ENCODE measurements at regions not wholly inside any gene's neighbourhood (a gene's known extent, or its start where the extent isn't known, plus 50 kb on each side); places are given as distances from the start of the nearest gene placed in this dataset.

GRCh38 chr4:72666910-72667309 lies 97.9 kb upstream of the ADAMTS3 start:
- H3K27ac ChIP-seq (ENCODE audit: insufficient read length, low read depth, low read length): no peak overlapping the region
- no peak overlapping the region for H2BK15ac ChIP-seq (ENCODE audit: low read depth, low read length)
- H3K4ac ChIP-seq (ENCODE audit: low read depth, low read length): no peak overlapping the region
- no peak overlapping the region for H2BK5ac ChIP-seq (ENCODE audit: insufficient read length, low read length)
- H3K27me3 ChIP-seq (ENCODE audit: insufficient read depth, low read length): no peaks in the 10 kb centered on the region
- no peak overlapping the region for H2AFZ ChIP-seq (ENCODE audit: low read length)
- H3K9me3 ChIP-seq (ENCODE audit: control insufficient read depth, low read depth, low read length): no peaks in the 10 kb centered on the region
- H2BK20ac ChIP-seq (ENCODE audit: low read depth, low read length, poor library complexity, severe bottlenecking): no peak overlapping the region
- no peak overlapping the region for H4K5ac ChIP-seq (ENCODE audit: insufficient read length, low read depth, low read length)
- H3K4me2 ChIP-seq (ENCODE audit: insufficient read depth, insufficient read length, low read length): peak overlapping the region; percentile 14
- Mint-ChIP-seq H3K4me1 (peaks cover 45 to 60% of the 10 kb centered on the region in 2 experiments), H3K36me3 (ENCODE audit: insufficient read depth in 1 of 3, low read depth in 3 of 3) (no peaks in the 10 kb centered on the region), H3K27me3 (ENCODE audit: low read depth) (no peaks in the 10 kb centered on the region), H3K27ac (peak overlapping the region in 2 of 3 experiments; percentile 73 to 85; a peak in 3 of 7 replicates), H3K4me3 (peak overlapping the region; percentile 6 to 51; a peak in 3 of 5 replicates), H3K9me3 (no peaks in the 10 kb centered on the region; a peak in 2 of 5 replicates)
- no peaks in the 10 kb centered on the region for H4K20me1 ChIP-seq (ENCODE audit: control insufficient read depth, insufficient read depth, insufficient read length)
- H3K4me1 ChIP-seq (ENCODE audit: insufficient read depth, low read length): peaks cover 13% of the 10 kb centered on the region; the same call in 1 of the 2 replicates
- no peak overlapping the region for H3K9ac ChIP-seq (ENCODE audit: extremely low read depth, insufficient read length, low read length)
- H3K23ac ChIP-seq (ENCODE audit: insufficient read length, low read depth, low read length): no peak overlapping the region
- H2BK120ac ChIP-seq (ENCODE audit: low read depth, low read length, poor library complexity, severe bottlenecking): no peak overlapping the region
- no peak overlapping the region for H4K91ac ChIP-seq (ENCODE audit: insufficient read length, low read depth, low read length)
- no peak overlapping the region for H3K56ac ChIP-seq (ENCODE audit: insufficient read length, low read depth, low read length)
- no peak overlapping the region for H3T11ph ChIP-seq (ENCODE audit: low read length)
- H2AK5ac ChIP-seq (ENCODE audit: insufficient read length, low read length): no peak overlapping the region
- H3K79me2 ChIP-seq (ENCODE audit: insufficient read depth, low read length): no peaks in the 10 kb centered on the region
- no peak overlapping the region for H2BK12ac ChIP-seq (ENCODE audit: insufficient read length, low read depth, low read length)
- no peak overlapping the region for H3K14ac ChIP-seq (ENCODE audit: insufficient read depth, low read length)
- no peaks in the 10 kb centered on the region for H3K23me2 ChIP-seq (ENCODE audit: insufficient read length, low read depth, low read length, poor library complexity, severe bottlenecking)
- DNase-seq: peak; percentile 84
- H4K8ac ChIP-seq (replicated peaks; ENCODE audit: insufficient read length, low read depth, low read length): no peak overlapping the region
- WGBS (ENCODE audit: extremely low coverage, insufficient read length, low lambda C conversion rate): no CpG with 5 or more reads among the region's 9 CpGs
- H3K18ac ChIP-seq (ENCODE audit: insufficient read length, low read depth, low read length): no peak overlapping the region
- H3K79me1 ChIP-seq (ENCODE audit: insufficient read depth, low read depth, low read length, poor library complexity, severe bottlenecking): no peaks in the 10 kb centered on the region
- TF ChIP-seq, protein P1, sequence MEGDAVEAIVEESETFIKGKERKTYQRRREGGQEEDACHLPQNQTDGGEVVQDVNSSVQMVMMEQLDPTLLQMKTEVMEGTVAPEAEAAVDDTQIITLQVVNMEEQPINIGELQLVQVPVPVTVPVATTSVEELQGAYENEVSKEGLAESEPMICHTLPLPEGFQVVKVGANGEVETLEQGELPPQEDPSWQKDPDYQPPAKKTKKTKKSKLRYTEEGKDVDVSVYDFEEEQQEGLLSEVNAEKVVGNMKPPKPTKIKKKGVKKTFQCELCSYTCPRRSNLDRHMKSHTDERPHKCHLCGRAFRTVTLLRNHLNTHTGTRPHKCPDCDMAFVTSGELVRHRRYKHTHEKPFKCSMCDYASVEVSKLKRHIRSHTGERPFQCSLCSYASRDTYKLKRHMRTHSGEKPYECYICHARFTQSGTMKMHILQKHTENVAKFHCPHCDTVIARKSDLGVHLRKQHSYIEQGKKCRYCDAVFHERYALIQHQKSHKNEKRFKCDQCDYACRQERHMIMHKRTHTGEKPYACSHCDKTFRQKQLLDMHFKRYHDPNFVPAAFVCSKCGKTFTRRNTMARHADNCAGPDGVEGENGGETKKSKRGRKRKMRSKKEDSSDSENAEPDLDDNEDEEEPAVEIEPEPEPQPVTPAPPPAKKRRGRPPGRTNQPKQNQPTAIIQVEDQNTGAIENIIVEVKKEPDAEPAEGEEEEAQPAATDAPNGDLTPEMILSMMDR (conservative IDR thresholded peaks at IDR 0.05): no peak

Measured in H9 (cell line).